ENCODE measurements at regions not wholly inside any gene's neighbourhood (a gene's known extent, or its start where the extent isn't known, plus 50 kb on each side); places are given as distances from the start of the nearest gene placed in this dataset.

DNA sequence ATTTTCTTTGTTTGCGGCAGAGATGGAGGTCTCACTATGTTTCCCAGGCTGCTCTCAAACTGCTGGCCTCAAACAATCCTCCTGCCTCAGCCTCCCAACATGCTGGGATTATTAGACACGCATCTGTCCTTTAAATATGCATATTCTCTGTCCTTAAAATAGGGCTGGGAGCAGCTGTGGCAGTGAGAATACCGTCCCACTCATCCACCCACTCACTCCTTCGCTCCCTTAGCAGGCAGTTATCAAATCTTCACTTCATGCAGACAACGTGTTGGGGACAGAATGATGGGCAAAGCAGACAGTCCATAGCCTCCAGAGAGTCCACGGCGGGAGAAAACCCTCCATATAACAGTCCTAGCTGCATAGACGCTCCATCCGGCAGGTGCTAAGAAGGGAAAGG lies 179.4 kb downstream of the ZBTB18 start:
- in situ Hi-C loops (cut with HindIII; ENCODE audit: low sequenced_read_pairs) = loop anchor here (25.0 kb wide), 1 partner anchor 168 kb away; the partner anchor contains the start of gene ZBTB18
- no peak overlapping the region for H3K4me3 ChIP-seq (ENCODE audit: low read depth, low read length)
- no peak for DNase-seq (ENCODE audit: low read depth)
- TF ChIP-seq, protein P1, sequence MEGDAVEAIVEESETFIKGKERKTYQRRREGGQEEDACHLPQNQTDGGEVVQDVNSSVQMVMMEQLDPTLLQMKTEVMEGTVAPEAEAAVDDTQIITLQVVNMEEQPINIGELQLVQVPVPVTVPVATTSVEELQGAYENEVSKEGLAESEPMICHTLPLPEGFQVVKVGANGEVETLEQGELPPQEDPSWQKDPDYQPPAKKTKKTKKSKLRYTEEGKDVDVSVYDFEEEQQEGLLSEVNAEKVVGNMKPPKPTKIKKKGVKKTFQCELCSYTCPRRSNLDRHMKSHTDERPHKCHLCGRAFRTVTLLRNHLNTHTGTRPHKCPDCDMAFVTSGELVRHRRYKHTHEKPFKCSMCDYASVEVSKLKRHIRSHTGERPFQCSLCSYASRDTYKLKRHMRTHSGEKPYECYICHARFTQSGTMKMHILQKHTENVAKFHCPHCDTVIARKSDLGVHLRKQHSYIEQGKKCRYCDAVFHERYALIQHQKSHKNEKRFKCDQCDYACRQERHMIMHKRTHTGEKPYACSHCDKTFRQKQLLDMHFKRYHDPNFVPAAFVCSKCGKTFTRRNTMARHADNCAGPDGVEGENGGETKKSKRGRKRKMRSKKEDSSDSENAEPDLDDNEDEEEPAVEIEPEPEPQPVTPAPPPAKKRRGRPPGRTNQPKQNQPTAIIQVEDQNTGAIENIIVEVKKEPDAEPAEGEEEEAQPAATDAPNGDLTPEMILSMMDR (IDR thresholded peaks at IDR 0.05; ENCODE audit: low read depth, low read length, missing control alignments) = no peak

DNA sequence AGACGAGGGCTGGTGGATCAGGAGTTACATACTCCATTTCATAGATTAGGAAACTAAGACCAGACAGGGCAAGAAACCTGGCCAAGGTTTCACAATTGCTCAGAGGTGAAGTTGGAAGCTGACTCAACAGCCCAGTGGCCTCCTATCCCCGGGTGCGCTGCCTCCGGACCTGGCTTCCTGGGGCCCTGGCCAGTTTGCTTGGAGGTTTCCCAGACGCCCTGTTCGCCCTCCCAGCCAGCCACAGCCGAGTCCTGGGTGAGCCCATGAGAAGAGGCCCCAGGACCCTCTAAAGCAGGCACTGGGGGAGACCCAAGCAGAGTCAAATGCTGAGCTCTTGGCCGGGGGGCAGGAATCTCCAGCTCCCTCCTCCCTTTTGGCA lies 180.1 kb downstream of the ZBTB18 start:
- TF ChIP-seq, protein P1 (IDR thresholded peaks at IDR 0.05; ENCODE audit: low read depth, low read length, missing control alignments) = no peak
- in situ Hi-C loops (cut with HindIII; ENCODE audit: low sequenced_read_pairs) = loop anchor here (25.0 kb wide), 1 partner anchor 169 kb away; the partner anchor contains the start of gene ZBTB18
- no peak for DNase-seq (ENCODE audit: low read depth)
- H3K4me3 ChIP-seq (ENCODE audit: low read depth, low read length) = peak overlapping the region; percentile 13

DNA sequence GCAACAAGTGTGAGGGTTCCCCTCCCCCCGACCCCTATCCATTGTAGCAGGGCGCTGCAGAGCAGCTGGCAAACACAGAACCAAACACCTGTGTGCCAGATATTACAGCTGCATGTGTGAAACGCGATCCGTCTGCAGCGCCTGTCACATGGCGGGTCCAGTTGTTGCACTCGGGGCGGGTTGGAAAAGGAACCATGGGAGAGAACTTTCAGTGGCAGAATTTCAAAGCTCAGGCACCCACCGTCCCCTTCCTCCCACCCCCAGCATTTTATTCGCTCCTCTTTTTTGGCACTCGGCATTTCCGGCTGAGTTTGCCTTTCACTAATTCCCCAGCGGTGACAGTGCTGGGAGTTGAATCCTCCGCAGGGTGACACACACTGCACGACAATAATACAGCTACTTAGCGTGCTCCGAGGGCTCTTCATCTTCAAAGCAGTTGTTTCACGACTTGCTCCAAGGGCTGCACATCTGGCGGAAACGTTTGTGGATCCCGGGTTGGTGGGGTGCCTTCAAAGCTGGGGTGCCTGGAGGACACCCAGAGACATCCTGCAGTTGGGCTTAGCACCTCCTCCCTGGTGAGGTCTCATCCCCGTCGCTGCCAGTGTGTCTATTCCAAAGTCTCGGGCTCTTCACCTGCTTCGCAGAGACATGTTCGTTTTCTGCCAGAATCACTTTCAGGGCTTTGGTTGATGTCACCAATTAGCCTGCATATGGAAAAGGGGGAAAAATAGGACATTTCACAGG lies 180.7 kb downstream of the ZBTB18 start:
- peak overlapping the region; percentile 13 for H3K4me3 ChIP-seq (ENCODE audit: low read depth, low read length)
- no peak for DNase-seq (ENCODE audit: low read depth)
- TF ChIP-seq, protein P1 (IDR thresholded peaks at IDR 0.05; ENCODE audit: low read depth, low read length, missing control alignments) = no peak
- in situ Hi-C loops (cut with HindIII; ENCODE audit: low sequenced_read_pairs) = loop anchor here (25.0 kb wide), 1 partner anchor 169 kb away; the partner anchor contains the start of gene ZBTB18

DNA sequence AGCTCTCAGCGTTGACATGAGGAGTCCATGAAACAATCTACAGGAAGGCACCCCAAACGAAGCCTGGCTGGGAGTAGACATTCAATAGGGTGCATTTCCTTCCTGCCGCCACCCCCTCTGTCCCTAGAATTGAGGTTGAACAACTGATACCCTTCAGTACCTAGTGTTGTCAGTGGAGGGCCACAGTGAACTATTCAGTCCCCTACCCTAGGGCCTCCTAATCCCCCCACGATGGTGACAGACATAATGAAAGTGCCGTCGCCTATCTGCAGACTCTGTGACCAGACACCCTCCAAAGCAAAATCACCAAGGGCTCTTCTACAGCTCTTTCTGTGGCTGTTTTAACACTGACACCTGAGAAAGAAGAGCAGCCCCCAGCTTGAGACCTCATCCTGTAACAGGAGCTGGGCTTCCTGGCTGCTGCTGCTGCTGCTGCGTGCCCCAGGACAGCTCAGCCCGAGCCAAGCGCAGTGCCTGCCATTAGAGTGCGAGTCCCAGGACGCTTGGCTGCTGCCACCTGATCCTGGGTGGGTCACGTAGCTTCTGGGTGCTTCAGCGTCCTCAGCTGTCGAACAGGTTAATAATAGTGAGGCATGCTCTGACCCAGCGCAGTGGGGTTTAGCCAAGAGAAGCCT lies 183.0 kb downstream of the ZBTB18 start:
- no peak overlapping the region for H3K4me3 ChIP-seq (ENCODE audit: low read depth, low read length)
- in situ Hi-C loops (cut with HindIII; ENCODE audit: low sequenced_read_pairs) = loop anchor here (25.0 kb wide), 1 partner anchor 172 kb away; the partner anchor contains the start of gene ZBTB18
- TF ChIP-seq, protein P1 (IDR thresholded peaks at IDR 0.05; ENCODE audit: low read depth, low read length, missing control alignments) = no peak
- DNase-seq (ENCODE audit: low read depth) = no peak

DNA sequence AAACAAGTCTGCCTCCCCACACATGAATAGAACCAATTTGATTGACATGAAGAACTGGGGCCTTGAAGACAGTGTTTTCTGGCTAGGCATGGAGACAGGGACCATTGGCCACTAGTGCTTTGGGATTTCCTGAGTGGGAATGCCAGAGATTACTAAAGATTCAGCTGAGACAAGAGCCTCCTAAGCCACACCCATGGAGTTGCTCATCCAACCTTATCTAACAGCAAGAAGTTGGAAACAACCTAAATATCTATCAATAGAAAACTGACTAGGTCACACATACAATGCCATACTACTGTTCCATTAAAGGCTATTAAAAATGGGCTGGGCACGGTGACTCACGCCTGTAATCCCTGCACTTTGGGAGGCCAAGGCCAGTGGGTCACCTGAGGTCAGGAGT lies 184.1 kb downstream of the ZBTB18 start:
- no peak overlapping the region for H3K4me3 ChIP-seq (ENCODE audit: low read depth, low read length)
- DNase-seq (ENCODE audit: low read depth) = no peak
- in situ Hi-C loops (cut with HindIII; ENCODE audit: low sequenced_read_pairs) = loop anchor here (25.0 kb wide), 1 partner anchor 173 kb away; the partner anchor contains the start of gene ZBTB18
- TF ChIP-seq, protein P1 (IDR thresholded peaks at IDR 0.05; ENCODE audit: low read depth, low read length, missing control alignments) = no peak

DNA sequence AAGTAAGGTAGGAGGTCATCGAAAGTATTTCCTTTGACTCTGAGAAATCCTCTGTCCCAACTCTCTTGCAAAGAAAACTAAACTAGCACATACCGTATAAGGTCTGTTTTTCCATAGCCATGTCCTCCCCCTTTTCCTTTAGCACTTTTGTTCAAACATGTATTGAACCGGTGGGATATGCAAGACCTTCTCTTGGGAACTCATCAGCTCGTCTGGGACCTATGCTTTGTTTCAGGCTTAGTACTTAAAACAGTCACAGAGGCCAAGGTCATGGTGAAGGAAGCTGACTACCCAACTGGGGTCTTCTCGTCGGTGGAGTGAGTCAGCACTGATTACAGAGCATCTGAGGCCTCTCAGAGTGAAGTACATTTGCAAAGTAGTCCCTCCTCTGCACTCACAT lies 185.0 kb downstream of the ZBTB18 start:
- DNase-seq (ENCODE audit: low read depth) = no peak
- TF ChIP-seq, protein P1 (IDR thresholded peaks at IDR 0.05; ENCODE audit: low read depth, low read length, missing control alignments) = no peak
- in situ Hi-C loops (cut with HindIII; ENCODE audit: low sequenced_read_pairs) = loop anchor here (25.0 kb wide), 1 partner anchor 174 kb away; the partner anchor contains the start of gene ZBTB18
- H3K4me3 ChIP-seq (ENCODE audit: low read depth, low read length) = no peak overlapping the region
